GM18868 (cell line): ENCODE measurements at regions not wholly inside any gene's neighbourhood (a gene's known extent, or its start where the extent isn't known, plus 50 kb on each side); places are given as distances from the start of the nearest gene placed in this dataset.

Experiments
- ATAC-seq: cut with Tn5 transposase; IDR thresholded peaks from one replicate; pipeline ENCODE4 v1.9.1; 2021; ENCODE audit warnings: mild to moderate bottlenecking, moderate library complexity; ENCODE audit not compliant: unreplicated experiment

GRCh38 chr1:37085393-37085792 is 51.1 kb upstream of the GRIK3 start:
- no peak for ATAC-seq

- no peak for ATAC-seq
These were observed 55.4 kb upstream of the GRIK3 start for GRCh38 chr1:37089750-37090149.

- no peak for ATAC-seq
These were observed 56.4 kb upstream of the GRIK3 start for GRCh38 chr1:37090671-37091070.

- no peak for ATAC-seq
These were observed 58.6 kb upstream of the GRIK3 start for GRCh38 chr1:37092937-37093336.

GRCh38 chr1:37094302-37094701 is 60.0 kb upstream of the GRIK3 start:
- ATAC-seq = no peak

GRCh38 chr1:37096523-37096922 is 62.2 kb upstream of the GRIK3 start:
- no peak for ATAC-seq

GRCh38 chr1:37097731-37098130 is 63.4 kb upstream of the GRIK3 start:
- ATAC-seq = no peak

- ATAC-seq = no peak
These were observed 63.9 kb upstream of the GRIK3 start for GRCh38 chr1:37098237-37098636.

GRCh38 chr1:37100310-37100709 is 66.0 kb upstream of the GRIK3 start:
- ATAC-seq = no peak

GRCh38 chr1:37102656-37103382 is 68.5 kb upstream of the GRIK3 start:
- ATAC-seq = no peak

GRCh38 chr1:37105911-37106310 is 71.6 kb upstream of the GRIK3 start:
- ATAC-seq = no peak

- ATAC-seq = no peak
These were observed 73.0 kb upstream of the GRIK3 start for GRCh38 chr1:37107153-37107907.

GRCh38 chr1:37108596-37109188 is 74.4 kb upstream of the GRIK3 start:
- ATAC-seq = no peak

- ATAC-seq = no peak
These were observed 78.1 kb upstream of the GRIK3 start for GRCh38 chr1:37112430-37112829.

- no peak for ATAC-seq
These were observed 79.1 kb upstream of the GRIK3 start for GRCh38 chr1:37113285-37113997.

- no peak for ATAC-seq
These were observed 84.5 kb upstream of the GRIK3 start for GRCh38 chr1:37118790-37119189.

- no peak for ATAC-seq
These were observed 86.0 kb upstream of the GRIK3 start for GRCh38 chr1:37120279-37120678.

GRCh38 chr1:37123276-37124115 is 89.2 kb upstream of the GRIK3 start:
- no peak for ATAC-seq

- no peak for ATAC-seq
These were observed 90.2 kb upstream of the GRIK3 start for GRCh38 chr1:37124501-37124900.

GRCh38 chr1:37125295-37125694 is 91.0 kb upstream of the GRIK3 start:
- no peak for ATAC-seq
